ENCODE measurements at regions not wholly inside any gene's neighbourhood (a gene's known extent, or its start where the extent isn't known, plus 50 kb on each side); places are given as distances from the start of the nearest gene placed in this dataset.
"Not testable (repeated sequence)": the region's sequence is repeated elsewhere in the genome, so short reads cannot be mapped to it uniquely, and the experiment has no call there.

- no peak overlapping the region for H3K27ac ChIP-seq (ENCODE audit: low read length)
- H3F3A ChIP-seq (ENCODE audit: insufficient read depth, low read length) = no peaks in the 10 kb centered on the region
- H2AFZ ChIP-seq (ENCODE audit: low read length) = no peak overlapping the region
- no peaks in the 10 kb centered on the region for H3K9me3 ChIP-seq (replicated peaks; ENCODE audit: insufficient read depth, low read length)
- H3K79me2 ChIP-seq (ENCODE audit: low read length) = no peaks in the 10 kb centered on the region
- TF ChIP-seq EZH2 (optimal IDR thresholded peaks at IDR 0.05; ENCODE audit: low read depth, low read length) = no peak
- H3K4me3 ChIP-seq (ENCODE audit: low read length) = no peak overlapping the region
- H3K9ac ChIP-seq (ENCODE audit: low read length) = no peak overlapping the region
- no peaks in the 10 kb centered on the region for H3K27me3 ChIP-seq (replicated peaks; ENCODE audit: insufficient read depth, low read length)
- H3K4me1 ChIP-seq (ENCODE audit: low read length) = no peaks in the 10 kb centered on the region
- no peaks in the 10 kb centered on the region for H3K9me2 ChIP-seq (replicated peaks; ENCODE audit: insufficient read depth, low read length)
- H3K4me2 ChIP-seq (ENCODE audit: low read depth, low read length) = no peak overlapping the region
- H3K36me3 ChIP-seq (replicated peaks; ENCODE audit: insufficient read depth, low read length) = no peaks in the 10 kb centered on the region
- no peak for DNase-seq
- no peaks in the 10 kb centered on the region for H4K20me1 ChIP-seq (ENCODE audit: insufficient read depth, low read length)
Measured at GRCh38 chr6:134544737-134545136, 226.8 kb upstream of the SGK1 start.

GRCh38 chr6:134543128-134543527 is 225.2 kb upstream of the SGK1 start:
- Histone ChIP-seq H3K27me3 (replicated peaks; ENCODE audit: insufficient read depth, low read length) (no peaks in the 10 kb centered on the region), H3K4me1 (ENCODE audit: low read length) (no peaks in the 10 kb centered on the region), H3F3A (ENCODE audit: insufficient read depth, low read length) (no peaks in the 10 kb centered on the region), H3K27ac (ENCODE audit: low read length) (no peak overlapping the region), H3K36me3 (replicated peaks; ENCODE audit: insufficient read depth, low read length) (no peaks in the 10 kb centered on the region), H3K4me2 (ENCODE audit: low read depth, low read length) (no peak overlapping the region), H3K9me3 (replicated peaks; ENCODE audit: insufficient read depth, low read length) (no peaks in the 10 kb centered on the region), H3K4me3 (ENCODE audit: low read length) (no peak overlapping the region), H3K9ac (ENCODE audit: low read length) (no peak overlapping the region), H3K79me2 (ENCODE audit: low read length) (no peaks in the 10 kb centered on the region), H2AFZ (ENCODE audit: low read length) (no peak overlapping the region), H4K20me1 (ENCODE audit: insufficient read depth, low read length) (no peaks in the 10 kb centered on the region), H3K9me2 (replicated peaks; ENCODE audit: insufficient read depth, low read length) (no peaks in the 10 kb centered on the region)
- DNase-seq = no peak
- TF ChIP-seq CTCF (IDR thresholded peaks at IDR 0.05; ENCODE audit: low read length) = no peak
- TF ChIP-seq EZH2 (optimal IDR thresholded peaks at IDR 0.05; ENCODE audit: low read depth, low read length) = no peak
- no peak for TF ChIP-seq EZH2phosphoT487 (IDR thresholded peaks at IDR 0.05; ENCODE audit: low read length)

GRCh38 chr6:134541001-134541400 is 223.1 kb upstream of the SGK1 start:
- Histone ChIP-seq H3K27ac (ENCODE audit: low read length) (no peak overlapping the region), H3K4me2 (ENCODE audit: low read depth, low read length) (no peak overlapping the region), H3K9me3 (replicated peaks; ENCODE audit: insufficient read depth, low read length) (no peaks in the 10 kb centered on the region), H3K36me3 (replicated peaks; ENCODE audit: insufficient read depth, low read length) (no peaks in the 10 kb centered on the region), H3K27me3 (replicated peaks; ENCODE audit: insufficient read depth, low read length) (no peaks in the 10 kb centered on the region), H3K4me3 (ENCODE audit: low read length) (no peak overlapping the region), H3K4me1 (ENCODE audit: low read length) (no peaks in the 10 kb centered on the region), H4K20me1 (ENCODE audit: insufficient read depth, low read length) (no peaks in the 10 kb centered on the region), H3K9me2 (replicated peaks; ENCODE audit: insufficient read depth, low read length) (no peaks in the 10 kb centered on the region), H3K79me2 (ENCODE audit: low read length) (no peaks in the 10 kb centered on the region), H3F3A (ENCODE audit: insufficient read depth, low read length) (no peaks in the 10 kb centered on the region), H2AFZ (ENCODE audit: low read length) (no peak overlapping the region), H3K9ac (ENCODE audit: low read length) (no peak overlapping the region)
- TF ChIP-seq CTCF (IDR thresholded peaks at IDR 0.05; ENCODE audit: low read length) (no peak), EZH2phosphoT487 (IDR thresholded peaks at IDR 0.05; ENCODE audit: low read length) (no peak), EZH2 (optimal IDR thresholded peaks at IDR 0.05; ENCODE audit: low read depth, low read length) (no peak)
- DNase-seq = no peak

- Histone ChIP-seq H3K4me3 (ENCODE audit: low read length) (no peak overlapping the region), H3K4me2 (ENCODE audit: low read depth, low read length) (no peak overlapping the region)
Measured at GRCh38 chr6:134539865-134540323, 222.0 kb upstream of the SGK1 start.

GRCh38 chr6:134537765-134538164 is 219.9 kb upstream of the SGK1 start:
- H3K27ac ChIP-seq (ENCODE audit: low read length); H3K4me1 ChIP-seq (ENCODE audit: low read length); H3K27me3 ChIP-seq (replicated peaks; ENCODE audit: insufficient read depth, low read length); H2AFZ ChIP-seq (ENCODE audit: low read length); H3K36me3 ChIP-seq (replicated peaks; ENCODE audit: insufficient read depth, low read length); H3K4me2 ChIP-seq (ENCODE audit: low read depth, low read length); DNase-seq; H4K20me1 ChIP-seq (ENCODE audit: insufficient read depth, low read length); H3K9me3 ChIP-seq (replicated peaks; ENCODE audit: insufficient read depth, low read length); H3K4me3 ChIP-seq (ENCODE audit: low read length); H3K9me2 ChIP-seq (replicated peaks; ENCODE audit: insufficient read depth, low read length); H3K79me2 ChIP-seq (ENCODE audit: low read length); H3F3A ChIP-seq (ENCODE audit: insufficient read depth, low read length); H3K9ac ChIP-seq (ENCODE audit: low read length): not testable (repeated sequence)

More at GRCh38 chr6:134539865-134540323, 222.0 kb upstream of the SGK1 start:
- Histone ChIP-seq H3F3A (ENCODE audit: insufficient read depth, low read length) (no peaks in the 10 kb centered on the region), H3K9me2 (replicated peaks; ENCODE audit: insufficient read depth, low read length) (no peaks in the 10 kb centered on the region), H4K20me1 (ENCODE audit: insufficient read depth, low read length) (no peaks in the 10 kb centered on the region), H3K9me3 (replicated peaks; ENCODE audit: insufficient read depth, low read length) (no peaks in the 10 kb centered on the region), H3K27me3 (replicated peaks; ENCODE audit: insufficient read depth, low read length) (no peaks in the 10 kb centered on the region), H3K79me2 (ENCODE audit: low read length) (no peaks in the 10 kb centered on the region), H2AFZ (ENCODE audit: low read length) (no peak overlapping the region), H3K9ac (ENCODE audit: low read length) (no peak overlapping the region), H3K4me1 (ENCODE audit: low read length) (no peaks in the 10 kb centered on the region), H3K36me3 (replicated peaks; ENCODE audit: insufficient read depth, low read length) (no peaks in the 10 kb centered on the region), H3K27ac (ENCODE audit: low read length) (no peak overlapping the region)
- no peak for DNase-seq
- TF ChIP-seq EZH2phosphoT487 (IDR thresholded peaks at IDR 0.05; ENCODE audit: low read length) = no peak
- TF ChIP-seq CTCF (IDR thresholded peaks at IDR 0.05; ENCODE audit: low read length) = no peak
- no peak for TF ChIP-seq EZH2 (optimal IDR thresholded peaks at IDR 0.05; ENCODE audit: low read depth, low read length)
